Liver (tissue), 8 donors: ENCODE measurements at regions not wholly inside any gene's neighbourhood (a gene's known extent, or its start where the extent isn't known, plus 50 kb on each side); places are given as distances from the start of the nearest gene placed in this dataset.

Experiments used
- DNase-seq: peaks from one replicate; pipeline ENCODE4 v3.0.0-alpha.2; 2017; ENCODE audit warnings: low spot score
- H3K27ac ChIP-seq, 2 donors: one replicate each; pipeline ENCODE4 v1.7.0; 2013; ENCODE audit warnings: inconsistent platforms in 2 of 2, low read length in 2 of 2, control low read depth in 1 of 2, low read depth in 1 of 2, mild to moderate bottlenecking in 1 of 2
- H3K27me3 ChIP-seq, 4 donors: one replicate each; pipeline versions ENCODE4 v1.6.1 to v1.7.0; 2013; ENCODE audit warnings: low read length in 3 of 4, inconsistent platforms in 1 of 4, mild to moderate bottlenecking in 1 of 4, moderate library complexity in 1 of 4; ENCODE audit not compliant: control insufficient read depth in 4 of 4, insufficient read depth in 4 of 4
- H3K36me3 ChIP-seq, 4 donors: one replicate each; pipeline versions ENCODE4 v1.6.1 to v1.7.0; 2013; ENCODE audit warnings: low read length in 3 of 4, mild to moderate bottlenecking in 3 of 4, low read depth in 1 of 4, moderate library complexity in 1 of 4; ENCODE audit not compliant: control insufficient read depth in 4 of 4, insufficient read depth in 3 of 4
- H3K4me1 ChIP-seq, 4 donors: one replicate each; pipeline versions ENCODE4 v1.6.1 to v1.7.0; 2013; ENCODE audit warnings: low read length in 3 of 4, mild to moderate bottlenecking in 3 of 4, moderate library complexity in 1 of 4; ENCODE audit not compliant: control insufficient read depth in 4 of 4, insufficient read depth in 4 of 4
- H3K4me3 ChIP-seq, 3 donors: one replicate each; pipeline versions ENCODE4 v1.6.1 to v1.7.0; 2013; ENCODE audit warnings: low read length in 3 of 3, control low read depth in 1 of 3, low read depth in 1 of 3, mild to moderate bottlenecking in 1 of 3
- H3K9ac ChIP-seq, 2 donors: one replicate each; pipeline ENCODE4 v1.7.0; 2013; ENCODE audit warnings: low read length in 2 of 2, mild to moderate bottlenecking in 2 of 2, moderate library complexity in 2 of 2, control low read depth in 1 of 2, low read depth in 1 of 2
- H3K9me3 ChIP-seq, 4 donors: one replicate each; pipeline versions ENCODE4 v1.6.1 to v1.7.0; 2013; ENCODE audit warnings: low read length in 3 of 4; ENCODE audit not compliant: control insufficient read depth in 4 of 4
- ATF3 ChIP-seq: IDR thresholded peaks from 2 replicates; pipeline ENCODE4 v1.6.1; 2016; ENCODE audit warnings: antibody characterized with exemption
- CTCF ChIP-seq: fragments of 150-350 bp; IDR thresholded peaks from 2 replicates; pipeline ENCODE4 v1.5.1; 2017; ENCODE audit warnings: improper control_type of control experiment, low read depth, low read length; ENCODE audit not compliant: missing input control
- EGR1 ChIP-seq, 2 donors: IDR thresholded peaks; 2 replicates each; pipeline ENCODE4 v1.6.1; 2016 to 2018; ENCODE audit warnings: antibody characterized with exemption in 2 of 2, low read depth in 2 of 2
- FOXA1 ChIP-seq: IDR thresholded peaks from 2 replicates; pipeline ENCODE4 v1.6.1; 2016; ENCODE audit warnings: antibody characterized with exemption
- FOXA2 ChIP-seq: IDR thresholded peaks from 2 replicates; pipeline ENCODE4 v1.6.1; 2016; ENCODE audit warnings: antibody characterized with exemption
- GABPA ChIP-seq, 2 donors: IDR thresholded peaks in 1 of 2; conservative IDR thresholded peaks in 1 of 2; 2 replicates each; pipeline ENCODE4 v1.6.1; 2016; ENCODE audit warnings: antibody characterized with exemption in 2 of 2, mild to moderate bottlenecking in 1 of 2, moderate library complexity in 1 of 2
- HNF4A ChIP-seq, 2 donors: conservative IDR thresholded peaks; 2 replicates each; pipeline ENCODE4 v1.6.1; 2016; ENCODE audit warnings: antibody characterized with exemption in 2 of 2, mild to moderate bottlenecking in 2 of 2
- HNF4G ChIP-seq: IDR thresholded peaks from 2 replicates; pipeline ENCODE4 v1.6.1; 2016; ENCODE audit warnings: antibody characterized with exemption
- JUND ChIP-seq, 2 donors: IDR thresholded peaks; 2 replicates each; pipeline ENCODE4 v1.6.1; 2016; ENCODE audit warnings: antibody characterized with exemption in 2 of 2
- MAX ChIP-seq: IDR thresholded peaks from 2 replicates; pipeline ENCODE4 v1.6.1; 2016; ENCODE audit warnings: antibody characterized with exemption
- NR2F2 ChIP-seq: IDR thresholded peaks from 2 replicates; pipeline ENCODE4 v1.6.1; 2016; ENCODE audit warnings: antibody characterized with exemption
- RAD21 ChIP-seq, 2 donors: IDR thresholded peaks; 2 replicates each; pipeline ENCODE4 v1.6.1; 2016; ENCODE audit warnings: antibody characterized with exemption in 2 of 2, mild to moderate bottlenecking in 2 of 2
- REST ChIP-seq: IDR thresholded peaks from 2 replicates; pipeline ENCODE4 v1.6.1; 2016; ENCODE audit warnings: antibody characterized with exemption, mild to moderate bottlenecking
- RXRA ChIP-seq, 2 donors: IDR thresholded peaks; 2 replicates each; pipeline ENCODE4 v1.6.1; 2017 to 2018; ENCODE audit warnings: antibody characterized with exemption in 2 of 2, mild to moderate bottlenecking in 1 of 2
- SP1 ChIP-seq: IDR thresholded peaks from 2 replicates; pipeline ENCODE4 v1.6.1; 2018; ENCODE audit warnings: antibody characterized with exemption, mild to moderate bottlenecking
- TAF1 ChIP-seq: conservative IDR thresholded peaks from 2 replicates; pipeline ENCODE4 v1.6.1; 2016; ENCODE audit warnings: antibody characterized with exemption, mild to moderate bottlenecking
- YY1 ChIP-seq: IDR thresholded peaks from 2 replicates; pipeline ENCODE4 v1.6.1; 2016; ENCODE audit warnings: antibody characterized with exemption, mild to moderate bottlenecking
- ZBTB33 ChIP-seq: IDR thresholded peaks from 2 replicates; pipeline ENCODE4 v1.6.1; 2016; ENCODE audit warnings: antibody characterized with exemption
- WGBS: extraction: QIAGEN DNeasy Blood & Tissue Kit; methylation state at CpG from one replicate; pipeline ENCODE4 v1.1.7; 2013; 5-methylcytosine and 5-hydroxymethylcytosine counted together
- donor health status: healthy.
- donor health status: healthy.
- donor health status: healthy.
- donor health status: healthy.
- donor health status: healthy.

GRCh38 chr9:78697618-78698017, 400.7 kb downstream of the PSAT1 start:
- DNase-seq = no peak
- Histone ChIP-seq H3K9me3 (no peaks in the 10 kb centered on the region), H3K27ac (no peak overlapping the region), H3K9ac (no peak overlapping the region), H3K36me3 (no peaks in the 10 kb centered on the region), H3K4me3 (no peak overlapping the region), H3K27me3 (peaks cover 0 to 3% (median 0%) of the 10 kb centered on the region in 4 donors), H3K4me1 (no peaks in the 10 kb centered on the region)
- TF ChIP-seq FOXA2 (no peak), NR2F2 (no peak), FOXA1 (no peak), EGR1 (IDR thresholded peaks at IDR 0.05; ENCODE audit: low read depth in 2 of 2) (no peak), GABPA (IDR thresholded peaks at IDR 0.05 in 1 of 2, conservative IDR thresholded peaks at IDR 0.05 in 1 of 2) (no peak), HNF4A (conservative IDR thresholded peaks at IDR 0.05) (no peak), HNF4G (no peak), SP1 (no peak), TAF1 (no peak), RXRA (IDR thresholded peaks at IDR 0.05) (no peak), RAD21 (IDR thresholded peaks at IDR 0.05) (no peak), YY1 (no peak), MAX (no peak), REST (no peak), JUND (IDR thresholded peaks at IDR 0.05) (no peak), CTCF (no peak), ZBTB33 (no peak), ATF3 (no peak)
- 34% methylated on average over 1 of the region's 1 CpG for WGBS

GRCh38 chr9:78698371-78698770, 401.4 kb downstream of the PSAT1 start:
- DNase-seq = no peak
- Histone ChIP-seq H3K36me3 (no peaks in the 10 kb centered on the region), H3K9me3 (no peaks in the 10 kb centered on the region), H3K27ac (no peak overlapping the region), H3K9ac (no peak overlapping the region), H3K4me3 (no peak overlapping the region), H3K27me3 (peaks cover 0 to 3% (median 0%) of the 10 kb centered on the region in 4 donors), H3K4me1 (no peaks in the 10 kb centered on the region)
- WGBS = 78% methylated on average over 2 of the region's 2 CpGs
- TF ChIP-seq RAD21 (IDR thresholded peaks at IDR 0.05) = no peak
- TF ChIP-seq REST = no peak
- no peak for TF ChIP-seq GABPA (IDR thresholded peaks at IDR 0.05 in 1 of 2, conservative IDR thresholded peaks at IDR 0.05 in 1 of 2)
- TF ChIP-seq FOXA2 = no peak
- no peak for TF ChIP-seq ATF3
- TF ChIP-seq YY1 = no peak
- TF ChIP-seq JUND (IDR thresholded peaks at IDR 0.05) = no peak
- TF ChIP-seq RXRA (IDR thresholded peaks at IDR 0.05) = no peak
- TF ChIP-seq NR2F2 = no peak
- no peak for TF ChIP-seq ZBTB33
- no peak for TF ChIP-seq EGR1 (IDR thresholded peaks at IDR 0.05; ENCODE audit: low read depth in 2 of 2)
